ACC112 (cell line): ENCODE measurements at regions not wholly inside any gene's neighbourhood (a gene's known extent, or its start where the extent isn't known, plus 50 kb on each side); places are given as distances from the start of the nearest gene placed in this dataset.

Source experiments
- H2AFZ ChIP-seq: fragments of 200-600 bp; sonication (generic); one replicate; pipeline ENCODE4 v1.6.0; 2017; ENCODE audit warnings: antibody characterized with exemption, low read length; ENCODE audit not compliant: unreplicated experiment
- H3K27ac ChIP-seq: fragments of 200-600 bp; sonication (generic); 2 replicates; pipeline ENCODE4 v1.5.1; 2014; ENCODE audit warnings: low read depth, mild to moderate bottlenecking, antibody characterized with exemption, low read length, moderate library complexity
- H3K27me3 ChIP-seq: fragments of 200-600 bp; sonication (generic); 2 replicates; pipeline ENCODE4 v1.6.1; 2014; ENCODE audit warnings: mild to moderate bottlenecking, antibody characterized with exemption, low read length, moderate library complexity, mixed read lengths; ENCODE audit not compliant: insufficient read depth
- H3K36me3 ChIP-seq: fragments of 200-600 bp; sonication (generic); 2 replicates; pipeline ENCODE4 v1.6.1; 2016; ENCODE audit warnings: mild to moderate bottlenecking, antibody characterized with exemption, low read length, moderate library complexity, mixed read lengths; ENCODE audit not compliant: insufficient read depth
- H3K4me1 ChIP-seq: fragments of 200-600 bp; sonication (generic); one replicate; pipeline ENCODE4 v1.6.1; 2016; ENCODE audit warnings: low read length, mixed read lengths; ENCODE audit not compliant: insufficient read depth, unreplicated experiment, control insufficient read depth
- H3K4me3 ChIP-seq: fragments of 200-600 bp; sonication (generic); 2 replicates; pipeline ENCODE4 v1.5.1; 2014; ENCODE audit warnings: mild to moderate bottlenecking, low read depth, low read length
- H3K79me2 ChIP-seq: fragments of 200-600 bp; sonication (generic); one replicate; pipeline ENCODE4 v1.6.0; 2016; ENCODE audit warnings: low read length; ENCODE audit not compliant: control insufficient read depth, unreplicated experiment, insufficient read depth

GRCh38 chr17:54840885-54841591 lies 59.6 kb upstream of the TOM1L1 start:
- Histone ChIP-seq H3K4me1 (no peaks in the 10 kb centered on the region), H3K79me2 (no peaks in the 10 kb centered on the region), H3K27me3 (no peaks in the 10 kb centered on the region), H3K4me3 (no peak overlapping the region), H2AFZ (no peak overlapping the region), H3K36me3 (no peaks in the 10 kb centered on the region), H3K27ac (no peak overlapping the region)

GRCh38 chr17:54841656-54842055 lies 59.0 kb upstream of the TOM1L1 start:
- H3K4me3 ChIP-seq = no peak overlapping the region
- no peak overlapping the region for H2AFZ ChIP-seq

GRCh38 chr17:54844233-54844632 lies 56.4 kb upstream of the TOM1L1 start:
- Histone ChIP-seq H3K4me1 (no peaks in the 10 kb centered on the region), H3K79me2 (no peaks in the 10 kb centered on the region), H3K27ac (no peak overlapping the region), H2AFZ (no peak overlapping the region), H3K4me3 (no peak overlapping the region), H3K36me3 (no peaks in the 10 kb centered on the region), H3K27me3 (no peaks in the 10 kb centered on the region)

More at GRCh38 chr17:54841656-54842055, 59.0 kb upstream of the TOM1L1 start:
- H3K36me3 ChIP-seq = no peaks in the 10 kb centered on the region
- no peaks in the 10 kb centered on the region for H3K4me1 ChIP-seq
- no peaks in the 10 kb centered on the region for H3K27me3 ChIP-seq
- no peaks in the 10 kb centered on the region for H3K79me2 ChIP-seq
- H3K27ac ChIP-seq = no peak overlapping the region

DNA sequence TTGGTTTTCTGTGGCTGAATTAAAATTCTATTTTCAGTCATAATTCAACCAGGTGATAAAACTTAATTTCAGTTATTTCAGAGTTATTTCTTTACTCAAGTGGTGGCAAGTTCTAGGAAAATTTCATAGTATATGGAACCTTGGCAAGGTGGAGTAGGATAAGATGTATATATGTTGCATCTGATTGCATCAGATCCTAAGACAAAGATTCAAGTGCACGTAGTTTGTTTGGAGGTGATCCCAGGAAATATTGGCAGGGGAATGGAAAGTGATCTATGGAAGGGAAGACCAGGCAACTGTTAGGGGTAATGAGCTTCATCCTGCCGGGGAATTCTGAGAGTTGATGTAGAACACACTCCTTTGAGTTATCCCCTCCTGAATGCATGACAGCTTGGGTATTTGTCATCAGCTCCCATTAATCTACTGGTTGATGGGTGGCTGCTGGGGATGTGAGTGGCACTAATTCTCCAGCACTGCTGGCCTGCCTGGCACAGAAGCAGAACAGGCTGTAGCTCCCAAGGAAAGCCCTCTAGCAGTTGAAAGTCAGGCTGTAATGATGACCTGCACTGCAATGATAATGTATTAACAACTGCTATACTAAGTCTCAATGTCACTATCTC lies 52.2 kb upstream of the TOM1L1 start:
- Histone ChIP-seq H3K36me3 (no peaks in the 10 kb centered on the region), H3K4me1 (no peaks in the 10 kb centered on the region), H3K27me3 (no peaks in the 10 kb centered on the region), H2AFZ (no peak overlapping the region), H3K79me2 (no peaks in the 10 kb centered on the region), H3K4me3 (no peak overlapping the region), H3K27ac (no peak overlapping the region)

DNA sequence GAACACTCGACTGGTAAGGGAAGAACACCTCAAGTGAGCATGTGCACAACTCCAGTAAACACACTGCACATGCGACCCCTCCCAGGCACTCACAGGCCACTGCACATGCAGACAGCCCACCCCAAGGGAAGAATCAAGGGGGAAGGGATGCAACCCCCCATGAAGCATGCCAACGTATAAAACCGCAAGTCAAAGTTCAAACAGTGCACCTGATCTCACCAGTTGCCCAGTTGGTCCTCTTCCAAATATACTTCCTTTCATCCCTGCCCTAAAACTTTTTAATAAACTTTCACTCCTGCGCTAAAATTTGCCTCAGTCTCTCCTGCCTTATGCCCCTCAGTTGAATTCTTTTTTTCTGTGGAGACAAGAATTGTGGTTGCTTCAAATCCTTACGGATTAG lies 51.0 kb upstream of the TOM1L1 start:
- Histone ChIP-seq H3K4me1 (no peaks in the 10 kb centered on the region), H3K27ac (no peak overlapping the region), H3K36me3 (no peaks in the 10 kb centered on the region), H3K4me3 (no peak overlapping the region), H3K79me2 (no peaks in the 10 kb centered on the region), H2AFZ (no peak overlapping the region), H3K27me3 (no peaks in the 10 kb centered on the region)
